MG63 (cell line): ENCODE measurements at regions not wholly inside any gene's neighbourhood (a gene's known extent, or its start where the extent isn't known, plus 50 kb on each side); places are given as distances from the start of the nearest gene placed in this dataset.
"Not testable (repeated sequence)": the region's sequence is repeated elsewhere in the genome, so short reads cannot be mapped to it uniquely, and the experiment has no call there.

Experiments
- DNase-seq: peaks from one replicate; pipeline ENCODE4 v3.0.0-alpha.2; 2020
- H3K27me3 ChIP-seq: fragments of 250-450 bp; sonication (Bioruptor Pico); 2 replicates; pipeline ENCODE4 v1.5.1; 2020; ENCODE audit warnings: mild to moderate bottlenecking, moderate library complexity
- H3K36me3 ChIP-seq: fragments of 250-450 bp; sonication (Bioruptor Pico); 2 replicates; pipeline ENCODE4 v1.5.1; 2020; ENCODE audit warnings: mild to moderate bottlenecking, moderate library complexity
- H3K4me3 ChIP-seq: fragments of 250-450 bp; sonication (Bioruptor Pico); 2 replicates; pipeline ENCODE4 v1.5.1; 2020; ENCODE audit warnings: mild to moderate bottlenecking, moderate library complexity
- H3K9me3 ChIP-seq: fragments of 250-450 bp; sonication (Bioruptor Pico); 2 replicates; pipeline ENCODE4 v1.5.1; 2020; ENCODE audit warnings: mild to moderate bottlenecking, moderate library complexity

GRCh38 chr20:29604163-29604562, 1653.3 kb upstream of the DEFB115 start:
- H3K27me3 ChIP-seq, H3K36me3 ChIP-seq, DNase-seq, H3K4me3 ChIP-seq, H3K9me3 ChIP-seq: not testable (repeated sequence)

- H3K27me3 ChIP-seq, H3K4me3 ChIP-seq, DNase-seq, H3K36me3 ChIP-seq, H3K9me3 ChIP-seq: not testable (repeated sequence)
These were observed 1651.3 kb upstream of the DEFB115 start for GRCh38 chr20:29606171-29606570.

- not testable (repeated sequence) for H3K4me3 ChIP-seq, DNase-seq, H3K9me3 ChIP-seq, H3K27me3 ChIP-seq, H3K36me3 ChIP-seq
These were observed 1628.1 kb upstream of the DEFB115 start for GRCh38 chr20:29629395-29629794.
